ENCODE measurements at regions not wholly inside any gene's neighbourhood (a gene's known extent, or its start where the extent isn't known, plus 50 kb on each side); places are given as distances from the start of the nearest gene placed in this dataset.

DNA sequence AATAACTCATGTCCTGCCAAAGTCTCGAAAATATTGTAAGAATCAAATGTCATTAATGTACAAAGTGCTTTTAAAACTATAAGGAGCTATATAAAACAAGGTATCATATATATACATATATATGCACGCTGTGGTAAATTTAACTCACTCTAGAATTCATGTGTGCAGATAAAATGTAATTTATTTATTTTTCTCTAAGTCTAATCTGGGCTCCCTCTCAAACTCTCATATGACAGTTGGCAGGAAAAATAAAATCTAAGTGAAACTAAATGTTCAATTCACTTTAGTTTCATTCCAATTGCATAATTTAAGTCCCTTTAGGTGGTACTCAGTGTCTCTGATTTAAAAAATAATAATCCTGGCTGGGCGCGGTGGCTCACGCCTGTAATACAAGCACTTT is 372.0 kb upstream of the DAB1 start:
- Histone ChIP-seq H3K27ac (ENCODE audit: low read depth in 1 of 2, low read length in 2 of 2) (no peak overlapping the region), H3K4me1 (ENCODE audit: control insufficient read depth in 4 of 4, insufficient read depth in 4 of 4, low read length in 3 of 4) (no peaks in the 10 kb centered on the region), H3K9ac (ENCODE audit: low read depth in 1 of 2, low read length in 2 of 2) (no peak overlapping the region), H3K36me3 (ENCODE audit: control insufficient read depth in 4 of 4, insufficient read depth in 3 of 4, low read depth in 1 of 4, low read length in 3 of 4) (no peaks in the 10 kb centered on the region), H3K4me3 (ENCODE audit: low read depth in 1 of 3, low read length in 3 of 3) (no peak overlapping the region), H3K27me3 (ENCODE audit: control insufficient read depth in 4 of 4, insufficient read depth in 4 of 4, low read length in 3 of 4) (no peaks in the 10 kb centered on the region), H3K9me3 (ENCODE audit: control insufficient read depth in 4 of 4, low read length in 3 of 4) (no peaks in the 10 kb centered on the region)
- TF ChIP-seq TAF1 (conservative IDR thresholded peaks at IDR 0.05): no peak
- TF ChIP-seq, protein P1, sequence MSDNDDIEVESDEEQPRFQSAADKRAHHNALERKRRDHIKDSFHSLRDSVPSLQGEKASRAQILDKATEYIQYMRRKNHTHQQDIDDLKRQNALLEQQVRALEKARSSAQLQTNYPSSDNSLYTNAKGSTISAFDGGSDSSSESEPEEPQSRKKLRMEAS (IDR thresholded peaks at IDR 0.05): no peak
- WGBS: 91% methylated on average over 5 of the region's 5 CpGs
- no peak for DNase-seq (ENCODE audit: low spot score)

DNA sequence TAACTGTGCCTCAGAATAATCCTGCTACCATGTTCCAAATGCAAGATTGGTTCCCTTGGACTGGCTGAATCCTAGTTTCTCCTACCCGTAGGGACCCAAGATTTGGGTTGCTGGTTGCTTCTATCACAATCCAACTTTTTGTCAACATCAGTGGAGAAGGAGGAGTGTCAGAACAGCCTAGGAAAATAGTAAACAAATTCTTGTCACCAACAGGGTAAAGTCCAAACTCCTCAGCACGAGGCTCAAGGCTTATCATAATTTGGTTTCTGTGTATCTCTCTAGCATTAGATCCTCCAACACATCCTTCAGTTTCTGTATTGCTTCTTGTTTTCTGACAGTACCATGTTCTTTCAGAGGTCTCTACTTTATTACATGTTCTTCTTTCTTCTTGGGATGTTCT is 370.2 kb upstream of the DAB1 start:
- H3K4me3 ChIP-seq (ENCODE audit: low read depth in 1 of 3, low read length in 3 of 3): no peak overlapping the region
- H3K9me3 ChIP-seq (ENCODE audit: control insufficient read depth in 4 of 4, low read length in 3 of 4): no peaks in the 10 kb centered on the region
- H3K9ac ChIP-seq (ENCODE audit: low read depth in 1 of 2, low read length in 2 of 2): no peak overlapping the region
- 36% methylated on average over 2 of the region's 2 CpGs for WGBS
- no peak overlapping the region for H3K27ac ChIP-seq (ENCODE audit: low read depth in 1 of 2, low read length in 2 of 2)
- no peak for DNase-seq (ENCODE audit: low spot score)
- no peaks in the 10 kb centered on the region for H3K36me3 ChIP-seq (ENCODE audit: control insufficient read depth in 4 of 4, insufficient read depth in 3 of 4, low read depth in 1 of 4, low read length in 3 of 4)
- no peaks in the 10 kb centered on the region for H3K27me3 ChIP-seq (ENCODE audit: control insufficient read depth in 4 of 4, insufficient read depth in 4 of 4, low read length in 3 of 4)
- peak; percentile 54 to 55 for TF ChIP-seq HNF4A (conservative IDR thresholded peaks at IDR 0.05)
- TF ChIP-seq, protein P2, sequence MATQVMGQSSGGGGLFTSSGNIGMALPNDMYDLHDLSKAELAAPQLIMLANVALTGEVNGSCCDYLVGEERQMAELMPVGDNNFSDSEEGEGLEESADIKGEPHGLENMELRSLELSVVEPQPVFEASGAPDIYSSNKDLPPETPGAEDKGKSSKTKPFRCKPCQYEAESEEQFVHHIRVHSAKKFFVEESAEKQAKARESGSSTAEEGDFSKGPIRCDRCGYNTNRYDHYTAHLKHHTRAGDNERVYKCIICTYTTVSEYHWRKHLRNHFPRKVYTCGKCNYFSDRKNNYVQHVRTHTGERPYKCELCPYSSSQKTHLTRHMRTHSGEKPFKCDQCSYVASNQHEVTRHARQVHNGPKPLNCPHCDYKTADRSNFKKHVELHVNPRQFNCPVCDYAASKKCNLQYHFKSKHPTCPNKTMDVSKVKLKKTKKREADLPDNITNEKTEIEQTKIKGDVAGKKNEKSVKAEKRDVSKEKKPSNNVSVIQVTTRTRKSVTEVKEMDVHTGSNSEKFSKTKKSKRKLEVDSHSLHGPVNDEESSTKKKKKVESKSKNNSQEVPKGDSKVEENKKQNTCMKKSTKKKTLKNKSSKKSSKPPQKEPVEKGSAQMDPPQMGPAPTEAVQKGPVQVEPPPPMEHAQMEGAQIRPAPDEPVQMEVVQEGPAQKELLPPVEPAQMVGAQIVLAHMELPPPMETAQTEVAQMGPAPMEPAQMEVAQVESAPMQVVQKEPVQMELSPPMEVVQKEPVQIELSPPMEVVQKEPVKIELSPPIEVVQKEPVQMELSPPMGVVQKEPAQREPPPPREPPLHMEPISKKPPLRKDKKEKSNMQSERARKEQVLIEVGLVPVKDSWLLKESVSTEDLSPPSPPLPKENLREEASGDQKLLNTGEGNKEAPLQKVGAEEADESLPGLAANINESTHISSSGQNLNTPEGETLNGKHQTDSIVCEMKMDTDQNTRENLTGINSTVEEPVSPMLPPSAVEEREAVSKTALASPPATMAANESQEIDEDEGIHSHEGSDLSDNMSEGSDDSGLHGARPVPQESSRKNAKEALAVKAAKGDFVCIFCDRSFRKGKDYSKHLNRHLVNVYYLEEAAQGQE (IDR thresholded peaks at IDR 0.05): no peak
- no peaks in the 10 kb centered on the region for H3K4me1 ChIP-seq (ENCODE audit: control insufficient read depth in 4 of 4, insufficient read depth in 4 of 4, low read length in 3 of 4)

DNA sequence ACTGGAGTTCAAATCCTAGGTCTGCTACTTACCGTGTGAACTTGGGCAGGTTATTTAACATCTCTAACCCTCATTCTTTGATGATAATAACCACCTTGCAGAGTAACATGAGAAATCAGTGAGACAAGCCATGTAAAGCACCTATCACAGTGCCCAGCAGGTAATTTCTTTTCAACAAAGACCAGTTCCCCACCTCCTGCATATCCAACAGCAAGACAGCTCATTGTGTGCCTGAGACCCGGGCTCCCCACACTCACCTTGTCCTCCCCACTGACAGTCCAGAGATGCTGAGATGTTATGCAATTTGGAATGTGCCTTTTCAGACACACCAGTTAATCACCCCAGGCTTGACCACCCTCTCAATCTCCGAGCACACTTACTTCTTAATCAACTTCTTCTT is 367.6 kb upstream of the DAB1 start:
- Histone ChIP-seq H3K9ac (ENCODE audit: low read depth in 1 of 2, low read length in 2 of 2) (no peak overlapping the region), H3K4me1 (ENCODE audit: control insufficient read depth in 4 of 4, insufficient read depth in 4 of 4, low read length in 3 of 4) (no peaks in the 10 kb centered on the region), H3K27ac (ENCODE audit: low read depth in 1 of 2, low read length in 2 of 2) (no peak overlapping the region), H3K36me3 (ENCODE audit: control insufficient read depth in 4 of 4, insufficient read depth in 3 of 4, low read depth in 1 of 4, low read length in 3 of 4) (no peaks in the 10 kb centered on the region), H3K4me3 (ENCODE audit: low read depth in 1 of 3, low read length in 3 of 3) (no peak overlapping the region), H3K9me3 (ENCODE audit: control insufficient read depth in 4 of 4, low read length in 3 of 4) (no peaks in the 10 kb centered on the region), H3K27me3 (ENCODE audit: control insufficient read depth in 4 of 4, insufficient read depth in 4 of 4, low read length in 3 of 4) (no peaks in the 10 kb centered on the region)
- no peak for DNase-seq (ENCODE audit: low spot score)
- TF ChIP-seq HNF4G (IDR thresholded peaks at IDR 0.05): no peak
- 79% methylated on average over 3 of the region's 3 CpGs for WGBS

DNA sequence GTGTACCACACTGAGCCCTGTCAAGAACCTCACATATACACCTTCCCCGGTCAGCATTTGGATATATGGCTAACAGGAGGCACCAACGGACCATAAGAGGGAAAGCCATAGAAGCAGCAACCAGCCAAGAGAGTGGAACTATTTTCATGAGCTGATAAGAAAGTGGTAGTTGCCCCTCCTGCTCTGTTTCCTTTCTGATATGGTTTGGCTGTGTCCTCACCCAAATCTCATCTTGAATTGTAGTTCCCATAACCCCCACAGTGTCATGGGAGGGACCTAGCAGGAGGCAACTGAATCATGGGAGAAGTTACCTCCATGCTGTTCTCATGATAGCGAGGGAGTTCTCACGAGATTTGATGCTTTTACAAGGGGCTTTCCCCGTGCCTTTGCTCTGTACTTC is 366.1 kb upstream of the DAB1 start:
- no peaks in the 10 kb centered on the region for H3K27me3 ChIP-seq (ENCODE audit: control insufficient read depth in 4 of 4, insufficient read depth in 4 of 4, low read length in 3 of 4)
- no peaks in the 10 kb centered on the region for H3K4me1 ChIP-seq (ENCODE audit: control insufficient read depth in 4 of 4, insufficient read depth in 4 of 4, low read length in 3 of 4)
- TF ChIP-seq HNF4A (conservative IDR thresholded peaks at IDR 0.05): no peak
- TF ChIP-seq FOXA1 (IDR thresholded peaks at IDR 0.05): no peak
- no peak for TF ChIP-seq HNF4G (IDR thresholded peaks at IDR 0.05)
- no peak for TF ChIP-seq JUND (IDR thresholded peaks at IDR 0.05)
- TF ChIP-seq, protein P1 (IDR thresholded peaks at IDR 0.05): no peak
- TF ChIP-seq RAD21 (IDR thresholded peaks at IDR 0.05): no peak
- TF ChIP-seq RXRA (IDR thresholded peaks at IDR 0.05): no peak
- TF ChIP-seq YY1 (IDR thresholded peaks at IDR 0.05): no peak
- TF ChIP-seq, protein P3, sequence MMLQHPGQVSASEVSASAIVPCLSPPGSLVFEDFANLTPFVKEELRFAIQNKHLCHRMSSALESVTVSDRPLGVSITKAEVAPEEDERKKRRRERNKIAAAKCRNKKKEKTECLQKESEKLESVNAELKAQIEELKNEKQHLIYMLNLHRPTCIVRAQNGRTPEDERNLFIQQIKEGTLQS (IDR thresholded peaks at IDR 0.05): no peak
- TF ChIP-seq, protein P2 (IDR thresholded peaks at IDR 0.05): no peak
- no peak for TF ChIP-seq SP1 (IDR thresholded peaks at IDR 0.05)
- H3K36me3 ChIP-seq (ENCODE audit: control insufficient read depth in 4 of 4, insufficient read depth in 3 of 4, low read depth in 1 of 4, low read length in 3 of 4): no peaks in the 10 kb centered on the region
- no peak overlapping the region for H3K4me3 ChIP-seq (ENCODE audit: low read depth in 1 of 3, low read length in 3 of 3)
- no peak overlapping the region for H3K27ac ChIP-seq (ENCODE audit: low read depth in 1 of 2, low read length in 2 of 2)
- no peak overlapping the region for H3K9ac ChIP-seq (ENCODE audit: low read depth in 1 of 2, low read length in 2 of 2)
- H3K9me3 ChIP-seq (ENCODE audit: control insufficient read depth in 4 of 4, low read length in 3 of 4): no peaks in the 10 kb centered on the region
- DNase-seq (ENCODE audit: low spot score): no peak
- WGBS: 88% methylated on average over 5 of the region's 5 CpGs

Measured in liver (tissue), 7 donors.